ENCODE measurements at regions not wholly inside any gene's neighbourhood (a gene's known extent, or its start where the extent isn't known, plus 50 kb on each side); places are given as distances from the start of the nearest gene placed in this dataset.
"Not testable (repeated sequence)": the region's sequence is repeated elsewhere in the genome, so short reads cannot be mapped to it uniquely, and the experiment has no call there.

GRCh38 chr12:67469666-67470065, 178.9 kb upstream of the DYRK2 start:
- no peak overlapping the region for H3K4me3 ChIP-seq
- H3K9me3 ChIP-seq = peaks cover 14% of the 10 kb centered on the region
- no peaks in the 10 kb centered on the region for H3K36me3 ChIP-seq
- DNase-seq = no peak
- H3K27me3 ChIP-seq = no peaks in the 10 kb centered on the region

- Histone ChIP-seq H3K27me3 (no peaks in the 10 kb centered on the region), H3K9me3 (peaks cover 7% of the 10 kb centered on the region), H3K36me3 (no peaks in the 10 kb centered on the region), H3K4me3 (no peak overlapping the region)
- peak; percentile 38 for DNase-seq
Measured at GRCh38 chr12:67471810-67472209, 176.7 kb upstream of the DYRK2 start.

GRCh38 chr12:67472539-67472938, 176.0 kb upstream of the DYRK2 start:
- H3K4me3 ChIP-seq = no peak overlapping the region
- H3K27me3 ChIP-seq = no peaks in the 10 kb centered on the region
- DNase-seq = peak; percentile 54
- no peaks in the 10 kb centered on the region for H3K36me3 ChIP-seq
- H3K9me3 ChIP-seq = peaks cover 3% of the 10 kb centered on the region

GRCh38 chr12:67474934-67475620, 173.5 kb upstream of the DYRK2 start:
- no peak overlapping the region for H3K4me3 ChIP-seq
- H3K36me3 ChIP-seq = no peaks in the 10 kb centered on the region
- no peak for DNase-seq
- no peaks in the 10 kb centered on the region for H3K9me3 ChIP-seq
- no peaks in the 10 kb centered on the region for H3K27me3 ChIP-seq

DNA sequence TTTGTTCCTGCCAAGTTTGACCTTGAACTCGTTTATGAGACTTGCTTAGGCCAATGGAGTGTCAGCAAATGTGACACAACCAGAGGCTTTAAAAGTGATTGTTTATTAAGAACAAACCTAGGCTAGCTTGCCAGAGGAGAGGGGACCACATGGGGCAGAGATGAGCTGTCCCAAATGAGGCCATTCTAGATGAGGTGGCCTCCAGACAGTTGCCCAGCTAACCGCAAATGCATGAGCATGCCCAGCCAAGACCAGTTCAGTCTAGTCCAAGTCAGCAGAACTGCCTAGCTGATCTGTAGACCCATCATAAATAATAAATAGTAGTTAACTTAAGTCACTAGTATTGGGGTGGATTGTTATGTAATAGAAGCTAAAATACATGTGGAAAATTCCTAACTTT, 172.8 kb upstream of the DYRK2 start:
- Histone ChIP-seq H3K9me3 (no peaks in the 10 kb centered on the region), H3K4me3 (no peak overlapping the region), H3K36me3 (no peaks in the 10 kb centered on the region), H3K27me3 (no peaks in the 10 kb centered on the region)
- DNase-seq = peak; percentile 77

DNA sequence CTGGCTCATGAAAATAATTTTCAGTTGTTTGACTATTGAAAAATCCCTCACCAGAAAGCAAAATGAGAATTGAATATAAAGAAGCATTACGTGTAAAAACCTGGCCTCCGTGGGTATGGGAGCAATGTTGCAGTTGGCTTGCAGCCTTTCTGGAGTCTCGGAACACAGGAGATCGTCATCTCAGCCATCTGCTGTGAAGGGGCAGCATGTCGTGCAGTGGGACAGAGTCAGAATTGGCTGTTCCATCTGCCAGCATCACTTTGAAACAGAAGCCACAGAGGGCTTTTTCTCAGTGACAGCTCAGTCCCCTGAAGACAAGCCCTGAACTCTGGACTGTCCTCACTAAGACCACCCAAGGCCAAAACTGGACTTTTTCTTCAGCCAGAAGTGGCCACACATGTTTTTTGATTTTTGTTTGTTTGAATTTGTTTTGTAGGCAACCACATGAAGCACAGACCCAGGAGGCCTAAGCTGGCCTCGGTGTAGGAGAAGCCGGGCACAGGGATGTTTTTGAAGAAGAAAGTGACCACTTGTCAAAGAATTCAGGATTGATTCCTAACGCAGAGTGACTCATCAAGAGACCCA, 170.8 kb upstream of the DYRK2 start:
- no peaks in the 10 kb centered on the region for H3K36me3 ChIP-seq
- H3K9me3 ChIP-seq = no peaks in the 10 kb centered on the region
- no peak overlapping the region for H3K4me3 ChIP-seq
- no peak for DNase-seq
- no peaks in the 10 kb centered on the region for H3K27me3 ChIP-seq

DNA sequence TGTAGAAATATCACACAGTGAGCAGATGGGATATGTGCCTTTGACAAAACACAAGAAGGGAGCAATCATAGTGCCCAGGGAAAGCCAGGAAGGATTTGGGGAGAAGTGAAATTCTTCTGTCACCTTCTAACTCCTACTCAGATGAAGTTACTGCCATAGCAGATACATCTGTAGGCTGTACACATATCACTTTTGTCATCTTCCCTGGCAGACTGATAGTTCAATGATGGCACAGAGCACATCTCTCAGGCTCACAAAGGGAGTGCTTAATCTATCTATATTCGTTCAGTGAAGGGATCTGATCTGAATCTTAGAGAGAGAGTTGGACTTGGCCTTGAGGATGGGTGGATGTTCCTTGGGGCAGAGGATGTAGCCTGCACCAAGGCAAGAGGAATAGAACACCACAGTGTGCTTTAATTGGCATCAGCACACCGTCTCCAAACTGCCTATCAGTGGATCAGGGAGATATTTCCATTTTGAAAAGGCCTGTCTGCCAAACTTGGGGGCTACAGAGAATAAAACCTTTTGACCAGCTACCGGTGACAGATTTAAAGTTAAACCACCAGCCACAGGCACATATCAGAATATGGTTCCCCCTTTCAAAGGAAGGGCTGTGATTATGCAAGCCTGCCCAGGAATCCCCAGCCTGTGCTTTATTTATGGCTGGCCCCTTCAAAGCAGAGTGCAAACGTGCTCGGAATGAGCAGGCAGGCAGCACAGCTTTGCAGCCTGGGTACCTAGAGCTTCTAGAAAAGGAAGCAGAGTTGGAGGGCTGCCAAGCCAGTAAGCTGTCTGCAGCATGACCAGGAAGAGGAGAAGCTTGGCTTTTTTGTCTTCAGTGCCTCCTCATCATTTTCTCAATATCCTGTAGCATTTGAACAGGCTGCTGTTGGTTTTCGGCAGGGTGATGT, 165.5 kb upstream of the DYRK2 start:
- Histone ChIP-seq H3K27me3 (no peaks in the 10 kb centered on the region), H3K4me3 (no peak overlapping the region), H3K9me3 (peaks cover 4% of the 10 kb centered on the region; the same call in 1 of the 2 replicates), H3K36me3 (no peaks in the 10 kb centered on the region)
- no peak for DNase-seq

- no peak for DNase-seq
- no peaks in the 10 kb centered on the region for H3K27me3 ChIP-seq
- H3K4me3 ChIP-seq = no peak overlapping the region
- no peaks in the 10 kb centered on the region for H3K36me3 ChIP-seq
- H3K9me3 ChIP-seq = peaks cover 4% of the 10 kb centered on the region; the same call in 1 of the 2 replicates
Measured at GRCh38 chr12:67483871-67484554, 164.5 kb upstream of the DYRK2 start.

GRCh38 chr12:67484791-67485480, 163.6 kb upstream of the DYRK2 start:
- Histone ChIP-seq H3K27me3 (no peaks in the 10 kb centered on the region), H3K9me3 (peaks cover 4% of the 10 kb centered on the region; the same call in 1 of the 2 replicates), H3K4me3 (no peak overlapping the region), H3K36me3 (no peaks in the 10 kb centered on the region)
- DNase-seq = no peak

DNA sequence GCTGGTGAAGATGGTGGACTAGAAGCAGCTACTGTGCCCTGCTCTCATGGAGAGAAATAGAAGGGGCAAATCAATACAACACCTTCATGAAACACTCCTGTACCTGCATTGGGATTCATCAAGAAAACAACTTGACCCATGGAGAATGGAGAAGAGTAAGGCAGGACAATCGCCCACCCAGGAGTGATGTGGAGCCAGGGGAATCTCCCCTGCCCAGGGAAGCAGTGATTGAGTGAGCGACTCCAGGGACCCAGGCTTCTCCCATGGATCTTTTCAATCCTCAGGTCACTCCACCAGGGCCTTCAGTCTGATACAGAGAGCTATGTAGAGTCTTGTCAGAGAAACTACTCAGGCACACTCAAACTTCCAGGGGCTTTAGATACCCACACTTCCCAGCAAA, 161.9 kb upstream of the DYRK2 start:
- no peak for DNase-seq
- peaks cover 4% of the 10 kb centered on the region; the same call in 1 of the 2 replicates for H3K9me3 ChIP-seq
- H3K36me3 ChIP-seq = no peaks in the 10 kb centered on the region
- H3K27me3 ChIP-seq = no peaks in the 10 kb centered on the region
- no peak overlapping the region for H3K4me3 ChIP-seq

- not testable (repeated sequence) for H3K4me3 ChIP-seq, DNase-seq, H3K36me3 ChIP-seq, H3K27me3 ChIP-seq, H3K9me3 ChIP-seq
Measured at GRCh38 chr12:67488349-67488748, 160.2 kb upstream of the DYRK2 start.

- DNase-seq = no peak
- Histone ChIP-seq H3K9me3 (peaks cover 7% of the 10 kb centered on the region; the same call in 1 of the 2 replicates), H3K27me3 (no peaks in the 10 kb centered on the region), H3K36me3 (no peaks in the 10 kb centered on the region), H3K4me3 (no peak overlapping the region)
Measured at GRCh38 chr12:67489007-67489406, 159.5 kb upstream of the DYRK2 start.

- Histone ChIP-seq H3K27me3 (no peaks in the 10 kb centered on the region), H3K36me3 (no peaks in the 10 kb centered on the region), H3K9me3 (peaks cover 3% of the 10 kb centered on the region; the same call in 1 of the 2 replicates), H3K4me3 (no peak overlapping the region)
- no peak for DNase-seq
Measured at GRCh38 chr12:67496581-67496980, 152.0 kb upstream of the DYRK2 start.

- no peaks in the 10 kb centered on the region for H3K27me3 ChIP-seq
- DNase-seq = no peak
- no peaks in the 10 kb centered on the region for H3K36me3 ChIP-seq
- no peak overlapping the region for H3K4me3 ChIP-seq
- no peaks in the 10 kb centered on the region for H3K9me3 ChIP-seq
Measured at GRCh38 chr12:67498991-67499390, 149.6 kb upstream of the DYRK2 start.

DNA sequence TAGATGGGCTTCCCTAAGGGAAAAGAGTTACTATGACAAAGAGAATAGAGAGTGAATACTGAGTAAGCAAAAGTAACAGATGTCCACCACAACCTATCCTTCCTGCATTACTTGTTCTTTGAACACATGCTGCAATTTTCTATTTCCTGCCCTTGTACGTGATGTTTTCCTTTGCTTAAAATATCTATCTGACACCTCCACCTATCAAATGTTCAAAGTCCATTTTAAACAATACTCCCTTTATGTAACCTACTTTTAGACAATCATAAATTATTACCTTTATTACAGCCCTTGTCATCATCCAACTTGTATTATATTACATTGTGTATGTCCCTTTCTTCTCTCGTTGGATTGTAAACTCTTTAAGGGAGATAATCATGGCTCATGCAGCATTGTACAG, 147.2 kb upstream of the DYRK2 start:
- no peak for DNase-seq

GRCh38 chr12:67504026-67504425, 144.5 kb upstream of the DYRK2 start:
- DNase-seq = no peak
- Histone ChIP-seq H3K27me3 (no peaks in the 10 kb centered on the region), H3K36me3 (no peaks in the 10 kb centered on the region), H3K9me3 (no peaks in the 10 kb centered on the region), H3K4me3 (no peak overlapping the region)

More for the DNA sequence above, 147.2 kb upstream of the DYRK2 start:
- Histone ChIP-seq H3K4me3 (no peak overlapping the region), H3K36me3 (no peaks in the 10 kb centered on the region), H3K9me3 (no peaks in the 10 kb centered on the region), H3K27me3 (no peaks in the 10 kb centered on the region)
